PC-9 (cell line): ENCODE measurements at regions not wholly inside any gene's neighbourhood (a gene's known extent, or its start where the extent isn't known, plus 50 kb on each side); places are given as distances from the start of the nearest gene placed in this dataset.

Experiments used
- CTCF ChIP-seq: fragments of 200-600 bp; sonication (generic); conservative IDR thresholded peaks from 2 replicates; pipeline ENCODE4 v1.6.1; 2017; ENCODE audit warnings: mixed run types, antibody characterized with exemption, mild to moderate bottlenecking, moderate library complexity
- EZH2 ChIP-seq: fragments of 200-600 bp; sonication (generic); IDR thresholded peaks from 2 replicates; pipeline ENCODE4 v1.8.0; 2017; ENCODE audit warnings: antibody characterized with exemption, low read depth

GRCh38 chr2:234165421-234165820 lies 114.9 kb downstream of the SPP2 start:
- TF ChIP-seq CTCF = no peak
- no peak for TF ChIP-seq EZH2
